Caco-2 (cell line): ENCODE measurements at regions not wholly inside any gene's neighbourhood (a gene's known extent, or its start where the extent isn't known, plus 50 kb on each side); places are given as distances from the start of the nearest gene placed in this dataset.

Experiments used
- BruUV-seq: library from RNA; stranded (reverse); fragments of 400-500 nt; replicated peaks from 2 replicates; lab custom pipeline; 2021; lab: Mats Ljungman, UMichigan
- CTCF ChIA-PET: fragments of 300-600 bp; sonication (Branson Sonifier 250); formaldehyde crosslinking; loops from one replicate; lab custom pipeline; 2022; ENCODE audit warnings: antibody characterized with exemption; lab: Charles Lee
- POLR2A ChIA-PET: fragments of 300-600 bp; sonication (Branson Sonifier 250); formaldehyde crosslinking; loops from one replicate; lab custom pipeline; 2022; ENCODE audit warnings: antibody characterized with exemption; lab: Charles Lee
- DNase-seq, 2 experiments: peaks; one replicate each; pipeline versions ENCODE4 v3.0.0 to v3.0.0-alpha.2; 2020 to 2022
- H3K27me3 ChIP-seq: replicated peaks from 2 replicates; pipeline ENCODE4 v1.6.0; 2011; ENCODE audit warnings: low read length; ENCODE audit not compliant: control insufficient read depth, insufficient read depth
- H3K36me3 ChIP-seq: 2 replicates; pipeline ENCODE4 v1.5.1; 2011; ENCODE audit warnings: low read length; ENCODE audit not compliant: control insufficient read depth, insufficient read depth
- H3K4me1 ChIP-seq: fragments of 250-450 bp; sonication (Bioruptor Pico); 2 replicates; pipeline ENCODE4 v1.5.1; 2020; ENCODE audit warnings: mild to moderate bottlenecking
- H3K4me3 ChIP-seq: 2 replicates; pipeline ENCODE4 v1.5.1; 2011; ENCODE audit warnings: low read depth, mild to moderate bottlenecking, control low read depth, low read length
- H3K9me3 ChIP-seq: fragments of 250-450 bp; sonication (Bioruptor Pico); 2 replicates; pipeline ENCODE4 v1.5.1; 2020; ENCODE audit warnings: mild to moderate bottlenecking, moderate library complexity
- H3K27ac Mint-ChIP-seq: one replicate; pipeline ENCODE4 v1.8.0; 2022; ENCODE audit warnings: mixed read lengths; ENCODE audit not compliant: unreplicated experiment
- H3K27me3 Mint-ChIP-seq: one replicate; pipeline ENCODE4 v1.8.0; 2022; ENCODE audit warnings: mixed read lengths; ENCODE audit not compliant: insufficient read depth, unreplicated experiment
- H3K36me3 Mint-ChIP-seq: one replicate; pipeline ENCODE4 v1.8.0; 2022; ENCODE audit warnings: mild to moderate bottlenecking, mixed read lengths; ENCODE audit not compliant: insufficient read depth, unreplicated experiment
- H3K4me1 Mint-ChIP-seq: one replicate; pipeline ENCODE4 v1.8.0; 2022; ENCODE audit warnings: low read depth, mixed read lengths; ENCODE audit not compliant: unreplicated experiment
- H3K4me3 Mint-ChIP-seq: one replicate; pipeline ENCODE4 v1.8.0; 2022; ENCODE audit warnings: mild to moderate bottlenecking, moderate library complexity, mixed read lengths; ENCODE audit not compliant: unreplicated experiment
- H3K9me3 Mint-ChIP-seq: one replicate; pipeline ENCODE4 v1.8.0; 2022; ENCODE audit warnings: mixed read lengths; ENCODE audit not compliant: unreplicated experiment
- intact Hi-C: fragments of 100-400 bp; cut with micrococcal nuclease; formaldehyde crosslinking; loops from one replicate; pipeline ENCODE4 v1.10.0; 2022; ENCODE audit not compliant: unreplicated experiment
- TF ChIP-seq, protein P1 (sequence below), 2 experiments: fragments of 200-600 bp in 1 of 2; IDR thresholded peaks; 1 replicate in 1 of 2; 2 replicates in 1 of 2; pipeline versions ENCODE4 v1.5.1 to v1.8.0; 2011 to 2022; ENCODE audit warnings: antibody characterized with exemption in 1 of 2, control low read depth in 1 of 2, inconsistent platforms in 1 of 2, low read depth in 1 of 2, low read length in 1 of 2, mild to moderate bottlenecking in 1 of 2, moderate library complexity in 1 of 2; ENCODE audit not compliant: insufficient read depth in 1 of 2, severe bottlenecking in 1 of 2, unreplicated experiment in 1 of 2

DNA sequence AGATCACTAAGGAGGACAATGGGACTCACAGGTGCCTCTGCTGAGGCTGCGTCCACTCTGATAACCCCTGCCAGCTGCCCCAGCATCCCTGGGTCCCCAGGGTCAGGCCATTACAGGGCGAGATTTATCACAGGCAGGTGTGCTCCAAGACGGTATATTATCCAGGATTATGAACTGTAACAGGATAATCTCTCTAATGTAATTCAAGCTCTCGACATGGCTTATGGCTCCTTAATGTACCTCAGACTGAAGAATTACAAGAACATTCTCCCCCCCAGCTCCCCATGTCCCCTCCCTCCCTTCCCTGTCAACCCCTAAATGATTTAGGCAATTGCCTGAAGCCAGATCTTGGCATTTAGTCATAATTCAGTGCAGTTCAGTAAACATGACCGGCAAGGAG, 86.8 kb downstream of the NCR2 start:
- Mint-ChIP-seq H3K36me3 (no peaks in the 10 kb centered on the region), H3K4me3 (no peak overlapping the region), H3K9me3 (peaks cover 10% of the 10 kb centered on the region), H3K4me1 (no peaks in the 10 kb centered on the region), H3K27ac (no peak overlapping the region), H3K27me3 (peaks cover 5% of the 10 kb centered on the region)
- peaks cover 18% of the 10 kb centered on the region for H3K4me1 ChIP-seq
- BruUV-seq = no TSS peak
- H3K36me3 ChIP-seq = no peaks in the 10 kb centered on the region
- no peaks in the 10 kb centered on the region for H3K27me3 ChIP-seq
- no peak overlapping the region for H3K4me3 ChIP-seq
- DNase-seq = no peak
- 0 out of 2 replicates have a peak, but pooled peaks cover 10% of the 10 kb centered on the region for H3K9me3 ChIP-seq
- POLR2A ChIA-PET = no interaction called here
- TF ChIP-seq, protein P1, sequence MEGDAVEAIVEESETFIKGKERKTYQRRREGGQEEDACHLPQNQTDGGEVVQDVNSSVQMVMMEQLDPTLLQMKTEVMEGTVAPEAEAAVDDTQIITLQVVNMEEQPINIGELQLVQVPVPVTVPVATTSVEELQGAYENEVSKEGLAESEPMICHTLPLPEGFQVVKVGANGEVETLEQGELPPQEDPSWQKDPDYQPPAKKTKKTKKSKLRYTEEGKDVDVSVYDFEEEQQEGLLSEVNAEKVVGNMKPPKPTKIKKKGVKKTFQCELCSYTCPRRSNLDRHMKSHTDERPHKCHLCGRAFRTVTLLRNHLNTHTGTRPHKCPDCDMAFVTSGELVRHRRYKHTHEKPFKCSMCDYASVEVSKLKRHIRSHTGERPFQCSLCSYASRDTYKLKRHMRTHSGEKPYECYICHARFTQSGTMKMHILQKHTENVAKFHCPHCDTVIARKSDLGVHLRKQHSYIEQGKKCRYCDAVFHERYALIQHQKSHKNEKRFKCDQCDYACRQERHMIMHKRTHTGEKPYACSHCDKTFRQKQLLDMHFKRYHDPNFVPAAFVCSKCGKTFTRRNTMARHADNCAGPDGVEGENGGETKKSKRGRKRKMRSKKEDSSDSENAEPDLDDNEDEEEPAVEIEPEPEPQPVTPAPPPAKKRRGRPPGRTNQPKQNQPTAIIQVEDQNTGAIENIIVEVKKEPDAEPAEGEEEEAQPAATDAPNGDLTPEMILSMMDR (IDR thresholded peaks at IDR 0.05; ENCODE audit: insufficient read depth in 1 of 2, low read depth in 1 of 2, low read length in 1 of 2, severe bottlenecking in 1 of 2, unreplicated experiment in 1 of 2) = no peak
- intact Hi-C loops = no loop called here
- CTCF ChIA-PET = no interaction called here

DNA sequence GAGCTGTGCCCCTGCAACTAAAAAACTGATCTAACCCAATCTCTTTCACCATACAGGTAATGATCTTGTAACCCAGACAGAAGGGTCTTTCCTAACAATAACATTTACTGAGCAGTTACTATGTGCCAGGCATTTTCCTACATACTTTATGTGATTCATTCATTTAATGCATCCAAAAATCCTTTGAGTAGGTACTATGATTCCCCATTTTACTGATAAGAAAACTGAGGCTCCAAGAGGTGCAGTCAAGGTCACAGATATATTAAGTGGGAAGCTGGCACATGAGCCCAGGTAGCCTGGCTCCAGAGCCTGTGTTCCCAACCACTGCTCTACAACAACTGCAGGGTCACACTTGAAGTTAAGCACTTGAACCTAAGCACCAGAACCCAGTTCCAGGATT, 87.6 kb downstream of the NCR2 start:
- POLR2A ChIA-PET = no interaction called here
- intact Hi-C loops = no loop called here
- BruUV-seq = no TSS peak

DNA sequence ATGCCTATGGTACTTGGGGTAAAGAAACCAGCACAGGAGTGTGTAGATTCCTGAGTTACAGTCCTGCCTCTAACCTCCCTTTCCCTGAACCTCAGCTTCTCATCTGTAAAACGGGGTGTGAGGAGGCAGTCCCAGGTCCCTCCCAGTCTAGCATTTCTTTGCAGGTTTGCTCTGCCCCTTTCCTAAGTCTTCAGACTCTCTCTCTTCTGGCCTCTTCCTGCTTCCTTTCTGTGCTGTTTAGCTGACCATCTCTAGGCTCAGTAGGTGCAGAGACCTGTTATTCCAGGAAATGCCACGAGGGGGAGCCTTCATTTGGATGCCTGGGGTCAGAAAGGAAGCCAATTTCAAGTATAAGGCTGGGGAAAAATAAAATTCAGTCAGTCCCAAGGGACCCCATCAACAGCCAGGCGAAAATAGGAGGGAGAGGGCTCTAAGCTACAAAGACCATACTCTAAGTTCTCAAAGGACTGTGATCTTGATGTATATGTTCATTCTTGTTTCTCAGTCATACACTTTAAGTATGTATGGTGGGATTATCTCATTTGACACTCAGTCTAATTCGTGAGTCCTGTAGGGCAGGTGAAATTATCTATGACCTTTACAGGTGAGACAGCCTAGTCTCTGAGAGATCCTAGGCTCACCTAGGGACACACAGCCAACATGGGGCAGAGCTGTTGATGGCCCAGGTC, 89.1 kb downstream of the NCR2 start:
- intact Hi-C loops = loop anchor here (1.0 to 2.0 kb wide), 5 partner anchors 32 to 258 kb away; partner anchors contain the start of gene FOXP4
- Histone ChIP-seq H3K27me3 (no peaks in the 10 kb centered on the region), H3K4me1 (peaks cover 31% of the 10 kb centered on the region), H3K36me3 (no peaks in the 10 kb centered on the region), H3K4me3 (no peak overlapping the region), H3K9me3 (0 out of 2 replicates have a peak, but pooled peaks cover 4% of the 10 kb centered on the region)
- no TSS peak for BruUV-seq
- TF ChIP-seq, protein P1 (IDR thresholded peaks at IDR 0.05; ENCODE audit: insufficient read depth in 1 of 2, low read depth in 1 of 2, low read length in 1 of 2, severe bottlenecking in 1 of 2, unreplicated experiment in 1 of 2) = peak; percentile 79 to 82
- Mint-ChIP-seq H3K9me3 (no peaks in the 10 kb centered on the region), H3K4me3 (no peak overlapping the region), H3K27me3 (no peaks in the 10 kb centered on the region), H3K27ac (no peak overlapping the region), H3K4me1 (no peaks in the 10 kb centered on the region), H3K36me3 (no peaks in the 10 kb centered on the region)
- peak; percentile 79 to 88 for DNase-seq
- CTCF ChIA-PET = interaction anchor here (0.6 to 2.1 kb wide), 8 partner anchors 9 to 268 kb away, joined by 3 to 8 read pairs (median 4); no protein-coding TSS in a partner anchor
- POLR2A ChIA-PET = no interaction called here

More for the DNA sequence above, 87.6 kb downstream of the NCR2 start:
- Mint-ChIP-seq H3K4me3 (no peak overlapping the region), H3K4me1 (no peaks in the 10 kb centered on the region), H3K9me3 (peaks cover 10% of the 10 kb centered on the region), H3K36me3 (no peaks in the 10 kb centered on the region), H3K27ac (no peak overlapping the region), H3K27me3 (peaks cover 4% of the 10 kb centered on the region)
- Histone ChIP-seq H3K36me3 (no peaks in the 10 kb centered on the region), H3K4me3 (no peak overlapping the region), H3K4me1 (peaks cover 23% of the 10 kb centered on the region), H3K9me3 (0 out of 2 replicates have a peak, but pooled peaks cover 10% of the 10 kb centered on the region), H3K27me3 (no peaks in the 10 kb centered on the region)
- no peak for DNase-seq
- TF ChIP-seq, protein P1 (IDR thresholded peaks at IDR 0.05; ENCODE audit: insufficient read depth in 1 of 2, low read depth in 1 of 2, low read length in 1 of 2, severe bottlenecking in 1 of 2, unreplicated experiment in 1 of 2) = no peak
- CTCF ChIA-PET = no interaction called here
